ENCODE measurements at regions not wholly inside any gene's neighbourhood (a gene's known extent, or its start where the extent isn't known, plus 50 kb on each side); places are given as distances from the start of the nearest gene placed in this dataset.
"Not testable (repeated sequence)": the region's sequence is repeated elsewhere in the genome, so short reads cannot be mapped to it uniquely, and the experiment has no call there.

- no peak for DNase-seq (ENCODE audit: low read depth)
These were observed 219.2 kb downstream of the FGFR2 start for GRCh38 chr10:121379013-121379412.

DNA sequence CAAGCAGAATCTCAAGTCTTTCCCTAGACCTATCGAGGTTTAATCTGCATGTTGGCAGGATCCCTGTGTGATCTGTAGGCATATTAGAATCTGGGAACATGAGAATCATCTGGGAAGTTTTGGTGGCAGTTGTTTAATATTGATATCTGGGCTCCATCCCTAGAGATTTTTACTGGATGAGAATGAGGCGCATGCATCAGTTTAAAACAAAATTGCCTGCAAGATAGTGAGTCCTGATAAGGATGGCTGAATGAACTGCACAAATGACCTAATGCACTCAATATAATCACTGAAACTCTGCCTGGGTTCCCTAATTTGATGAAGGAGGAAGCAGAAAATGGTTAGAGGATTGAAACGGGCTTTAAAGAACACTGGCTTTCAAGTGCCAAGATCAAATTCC, 218.0 kb downstream of the FGFR2 start:
- no peak for DNase-seq (ENCODE audit: low read depth)

- DNase-seq (ENCODE audit: low read depth) = not testable (repeated sequence)
These were observed 216.2 kb downstream of the FGFR2 start for GRCh38 chr10:121382029-121382520.

- no peak for DNase-seq (ENCODE audit: low read depth)
These were observed 213.1 kb downstream of the FGFR2 start for GRCh38 chr10:121385136-121385535.

- no peak for DNase-seq (ENCODE audit: low read depth)
These were observed 205.6 kb downstream of the FGFR2 start for GRCh38 chr10:121392657-121393056.

DNA sequence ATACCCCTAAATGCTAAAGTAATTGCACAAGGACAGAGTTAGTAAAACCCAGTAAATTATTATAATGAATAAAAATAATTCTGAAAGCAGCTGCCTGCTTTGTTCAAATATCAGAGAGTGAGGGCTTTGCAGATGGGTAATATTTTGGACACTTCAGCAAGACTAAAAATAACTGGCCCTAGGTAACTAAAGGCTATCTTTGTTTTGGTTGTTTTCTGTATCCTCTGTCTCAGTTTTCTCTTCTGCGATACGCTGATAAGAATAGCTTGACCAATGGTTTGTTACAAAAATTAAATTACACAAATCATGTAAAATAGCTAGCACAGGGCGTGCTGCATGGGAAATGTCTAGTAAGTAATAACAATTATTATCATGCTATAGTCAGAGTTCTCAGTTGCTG, 204.7 kb downstream of the FGFR2 start:
- no peak for DNase-seq (ENCODE audit: low read depth)

GRCh38 chr10:121400507-121400906, 197.7 kb downstream of the FGFR2 start:
- not testable (repeated sequence) for DNase-seq (ENCODE audit: low read depth)

DNA sequence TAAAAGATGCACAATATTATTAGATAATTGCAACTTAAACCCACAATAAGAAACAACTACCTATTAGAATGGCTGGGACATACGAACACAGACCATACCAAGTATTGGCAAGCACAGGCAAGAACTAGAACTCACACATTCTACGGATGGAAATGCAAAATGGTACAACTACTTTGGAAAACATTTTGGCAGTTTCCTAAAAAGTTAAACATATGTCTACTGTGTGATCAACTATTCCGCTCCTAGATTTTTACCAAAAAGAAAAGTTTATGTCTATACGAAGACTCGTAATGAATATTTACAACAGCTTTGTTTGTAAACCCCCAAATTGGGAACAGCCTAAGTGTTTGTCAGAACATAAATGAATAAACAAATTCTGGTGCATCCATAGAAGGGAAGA, 194.7 kb downstream of the FGFR2 start:
- DNase-seq (ENCODE audit: low read depth) = no peak

- DNase-seq (ENCODE audit: low read depth) = no peak
These were observed 193.6 kb downstream of the FGFR2 start for GRCh38 chr10:121404611-121405010.

DNA sequence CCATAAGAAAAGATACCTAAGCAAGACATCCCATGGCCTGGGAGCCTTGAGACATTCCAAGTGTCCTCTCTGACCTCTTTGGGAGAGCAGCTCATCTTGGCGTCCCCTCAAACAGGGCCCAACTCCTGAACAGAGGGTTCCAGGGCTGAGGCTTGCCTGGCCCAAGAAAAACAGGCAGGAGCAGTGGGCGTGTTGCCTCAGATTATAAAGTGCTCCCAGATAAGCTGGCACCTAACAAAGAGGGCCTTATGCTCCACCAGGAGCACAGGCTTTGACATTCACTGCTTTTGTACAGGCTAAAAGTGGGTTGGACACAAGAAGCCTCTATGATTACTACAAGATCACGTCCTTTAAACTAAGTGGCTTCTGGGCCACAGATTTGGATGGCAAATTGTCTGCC, 193.1 kb downstream of the FGFR2 start:
- no peak for DNase-seq (ENCODE audit: low read depth)

GRCh38 chr10:121405549-121405948, 192.7 kb downstream of the FGFR2 start:
- DNase-seq (ENCODE audit: low read depth) = no peak

DNA sequence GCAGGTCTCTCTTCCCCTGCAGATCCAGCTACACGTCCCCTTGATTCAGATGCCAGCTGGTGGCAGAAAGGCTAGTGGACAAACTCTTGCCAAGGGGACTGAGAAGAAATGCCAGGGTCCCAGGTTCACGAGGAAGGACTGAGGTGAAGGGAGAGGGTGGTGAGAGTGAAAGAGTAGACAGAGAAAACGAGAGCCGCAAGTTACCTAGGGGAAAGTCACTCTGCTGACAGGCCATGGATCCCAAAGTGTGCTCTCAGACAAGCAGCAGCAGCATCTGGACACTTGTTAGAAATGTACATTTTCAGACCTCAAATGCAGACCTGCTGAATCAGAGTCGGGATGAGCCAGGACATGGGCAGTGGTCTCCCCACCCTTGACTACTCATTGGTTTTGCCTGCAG, 192.3 kb downstream of the FGFR2 start:
- no peak for DNase-seq (ENCODE audit: low read depth)

- no peak for DNase-seq (ENCODE audit: low read depth)
These were observed 191.3 kb downstream of the FGFR2 start for GRCh38 chr10:121406823-121407545.

DNA sequence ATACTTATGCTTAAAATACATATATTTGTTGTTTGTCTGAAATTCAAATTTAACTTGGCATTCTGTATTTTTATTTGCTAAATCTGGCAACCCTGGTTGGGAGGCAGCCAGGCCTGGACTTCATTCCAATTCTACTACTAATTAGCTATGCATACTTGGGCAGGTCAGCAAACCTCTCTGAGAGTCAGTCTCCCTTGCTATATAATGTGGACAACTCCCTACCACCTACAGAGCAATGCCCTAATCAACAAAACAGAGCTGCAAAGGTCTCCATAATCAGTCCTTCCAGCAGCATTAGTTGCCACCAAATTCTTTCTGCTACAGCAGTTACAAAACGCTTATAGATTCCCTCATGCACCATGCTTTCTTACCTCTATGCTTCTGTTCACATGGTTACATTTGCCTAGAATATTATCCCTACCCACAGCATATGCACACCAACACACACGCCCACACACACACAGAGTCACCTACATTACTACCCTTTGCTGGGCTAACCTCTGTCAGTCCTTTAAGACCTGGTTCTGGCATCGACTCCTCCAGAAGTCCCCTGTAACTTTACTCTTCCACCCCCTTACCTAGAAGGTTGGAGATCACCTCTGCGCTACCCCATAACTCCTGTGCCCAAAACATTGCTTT, 188.7 kb downstream of the FGFR2 start:
- DNase-seq (ENCODE audit: low read depth) = no peak

- no peak for DNase-seq (ENCODE audit: low read depth)
These were observed 187.2 kb downstream of the FGFR2 start for GRCh38 chr10:121411004-121411403.

DNA sequence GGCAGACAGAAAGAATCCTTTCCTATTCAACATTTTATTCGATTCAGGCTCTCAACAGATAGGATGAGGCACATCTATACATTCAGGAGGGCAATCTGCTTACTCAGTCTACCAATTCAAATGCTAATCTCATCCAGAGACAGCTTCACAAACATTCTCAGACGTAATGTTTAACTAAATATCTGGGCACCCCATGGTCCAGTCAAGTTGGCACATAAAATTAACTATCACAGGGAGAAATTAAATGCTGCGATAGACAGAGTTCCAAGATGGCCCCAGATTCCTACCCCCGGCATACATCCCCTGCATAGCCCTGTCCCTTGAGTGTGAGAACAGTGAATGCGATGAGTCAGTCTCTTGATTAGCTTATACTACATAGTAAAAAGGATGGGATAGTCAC, 184.3 kb downstream of the FGFR2 start:
- no peak for DNase-seq (ENCODE audit: low read depth)

DNA sequence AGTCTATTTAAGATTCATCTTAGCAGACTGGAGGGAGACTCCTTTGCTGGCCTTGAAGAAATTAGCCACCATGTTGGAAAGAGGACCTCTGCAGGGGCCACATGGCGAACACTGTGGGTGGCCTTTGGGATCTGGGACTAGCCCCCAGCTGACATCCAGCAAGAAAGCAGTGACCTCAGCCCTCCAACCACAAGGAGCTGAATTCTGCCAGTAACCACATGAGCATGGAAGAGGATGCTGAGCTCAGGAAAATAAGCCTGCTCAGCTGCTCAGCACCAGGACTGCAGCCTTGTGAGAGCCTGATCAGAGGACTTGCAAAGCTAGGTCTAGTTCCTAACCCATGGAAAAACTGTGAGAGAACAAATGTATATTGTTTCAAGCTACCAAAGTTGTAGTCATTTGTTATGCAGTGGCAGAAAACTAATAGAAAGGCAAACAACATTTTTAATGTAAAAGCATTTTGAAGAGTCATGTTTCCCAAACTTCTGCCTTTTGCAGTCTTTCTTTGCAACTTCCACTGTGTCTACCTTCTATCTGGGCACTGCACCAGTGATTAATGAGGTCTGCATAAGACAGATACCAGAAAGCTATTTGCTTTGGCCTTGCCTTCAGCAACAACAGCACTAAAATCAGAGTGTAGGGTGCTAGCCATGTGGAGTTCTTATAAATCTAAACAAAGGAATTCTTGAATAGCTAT, 183.7 kb downstream of the FGFR2 start:
- no peak for DNase-seq (ENCODE audit: low read depth)

GRCh38 chr10:121415063-121415399, 183.2 kb downstream of the FGFR2 start:
- no peak for DNase-seq (ENCODE audit: low read depth)

DNA sequence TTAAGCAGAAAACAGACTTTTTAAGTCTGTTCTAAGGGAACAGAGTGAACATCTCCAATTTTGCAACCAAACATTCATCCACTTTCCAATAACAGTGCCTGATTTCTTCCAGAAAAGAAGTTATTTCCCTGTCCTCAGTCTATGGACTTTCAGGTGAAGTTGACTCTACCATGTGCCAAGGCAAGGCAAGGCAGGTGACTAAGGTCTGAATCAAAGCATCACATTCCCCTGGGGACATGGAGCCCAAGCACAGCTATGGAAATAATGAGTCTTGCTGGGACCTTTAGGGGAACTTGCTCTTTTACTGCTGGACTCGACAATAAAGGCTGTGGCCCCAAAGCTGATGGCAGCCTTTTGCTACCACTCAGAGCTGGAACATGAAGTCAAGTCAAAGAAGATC, 182.2 kb downstream of the FGFR2 start:
- no peak for DNase-seq (ENCODE audit: low read depth)

GRCh38 chr10:121417298-121417697, 180.9 kb downstream of the FGFR2 start:
- DNase-seq (ENCODE audit: low read depth) = no peak

- DNase-seq (ENCODE audit: low read depth) = peak; percentile 5
These were observed 180.0 kb downstream of the FGFR2 start for GRCh38 chr10:121418126-121418777.

DNA sequence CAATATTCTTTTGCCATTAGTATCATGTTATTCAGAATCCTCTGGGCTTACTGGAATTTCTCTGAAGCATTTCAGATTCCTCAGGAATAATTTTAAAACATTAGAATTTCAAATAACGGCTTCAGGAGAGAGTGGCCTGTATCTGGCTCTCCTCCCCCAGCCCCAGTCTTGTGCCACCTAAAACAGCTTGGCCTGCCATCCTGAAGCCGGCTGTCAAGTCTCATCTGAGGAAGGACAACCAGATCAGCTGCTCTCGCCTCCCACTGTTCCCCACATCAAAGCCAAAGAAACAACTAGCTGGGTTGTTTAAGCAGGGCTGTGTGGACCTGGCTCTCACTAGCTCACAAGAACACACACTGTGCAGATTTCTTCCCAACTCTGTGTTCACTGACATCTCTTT, 178.2 kb downstream of the FGFR2 start:
- no peak for DNase-seq (ENCODE audit: low read depth)

GRCh38 chr10:121422096-121422495, 176.1 kb downstream of the FGFR2 start:
- no peak for DNase-seq (ENCODE audit: low read depth)

All from EH (cell line).